ENCODE measurements at regions not wholly inside any gene's neighbourhood (a gene's known extent, or its start where the extent isn't known, plus 50 kb on each side); places are given as distances from the start of the nearest gene placed in this dataset.

DNA sequence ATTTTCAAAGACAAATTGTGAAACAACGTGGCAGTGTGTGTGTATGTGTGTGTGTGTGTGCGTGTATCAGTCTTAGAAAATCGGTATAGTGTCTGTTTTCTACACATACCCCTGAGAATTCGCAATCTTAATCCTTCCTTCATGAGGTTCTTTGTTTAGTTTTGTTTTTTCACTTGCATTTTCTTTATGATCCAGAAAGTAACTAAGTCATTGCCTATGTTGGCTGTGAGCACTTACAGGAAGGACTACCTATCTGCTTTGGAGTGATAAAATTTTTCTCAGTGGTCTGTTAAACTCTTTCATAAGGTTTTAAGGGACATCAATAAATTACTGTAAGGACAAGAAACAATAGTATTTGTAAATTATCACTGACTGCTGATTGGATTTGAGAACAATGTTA, 1587.1 kb downstream of the PCDH9 start:
- Histone ChIP-seq H3K27ac (no peak overlapping the region), H3K4me3 (no peak overlapping the region)

DNA sequence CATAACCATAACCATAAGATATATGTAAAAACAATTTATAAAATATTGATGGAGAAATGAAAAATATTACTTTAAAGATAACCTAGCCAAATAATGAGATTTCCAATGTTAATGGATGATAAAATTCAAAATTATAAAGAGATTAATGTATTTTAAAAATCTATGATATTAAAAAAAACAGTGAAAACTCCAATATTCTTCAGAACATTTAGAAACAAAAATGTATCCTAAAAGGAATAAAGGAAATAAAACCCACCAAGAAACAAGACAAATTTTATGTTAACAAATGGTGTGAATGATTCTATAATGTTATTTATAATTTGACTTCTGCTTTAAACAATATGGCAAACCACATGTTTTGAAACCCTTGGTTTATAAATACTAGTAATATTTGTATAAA, 1587.8 kb downstream of the PCDH9 start:
- no peak overlapping the region for H3K27ac ChIP-seq
- H3K4me3 ChIP-seq = no peak overlapping the region

DNA sequence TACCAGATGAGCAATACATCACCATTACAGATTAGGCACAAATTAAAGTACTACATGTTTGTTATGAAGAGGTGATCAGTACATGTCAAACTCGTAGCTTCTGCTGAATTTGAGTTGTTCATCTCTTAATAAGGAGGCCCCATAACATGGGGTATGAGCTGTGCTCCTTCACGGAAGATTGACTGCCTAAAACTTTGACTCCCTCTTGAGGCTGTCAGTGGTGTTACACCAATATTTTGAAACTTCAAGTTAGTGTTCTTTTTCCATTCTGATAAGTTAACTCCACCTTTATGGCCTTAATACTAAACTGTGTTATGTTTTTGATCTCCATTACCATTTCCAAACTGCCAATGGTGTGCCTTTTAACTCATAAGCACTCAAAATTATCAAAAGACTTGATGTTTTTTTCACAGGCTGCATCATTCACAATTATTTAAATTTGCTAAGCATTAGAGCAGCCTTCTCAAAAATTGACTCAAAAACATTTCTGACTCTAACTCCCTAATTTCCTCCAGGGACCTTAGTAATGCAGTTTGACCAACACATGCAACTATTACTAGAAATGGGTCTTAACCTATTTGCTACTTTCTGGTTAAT, 1591.5 kb downstream of the PCDH9 start:
- no peak overlapping the region for H3K27ac ChIP-seq
- H3K4me3 ChIP-seq = no peak overlapping the region

DNA sequence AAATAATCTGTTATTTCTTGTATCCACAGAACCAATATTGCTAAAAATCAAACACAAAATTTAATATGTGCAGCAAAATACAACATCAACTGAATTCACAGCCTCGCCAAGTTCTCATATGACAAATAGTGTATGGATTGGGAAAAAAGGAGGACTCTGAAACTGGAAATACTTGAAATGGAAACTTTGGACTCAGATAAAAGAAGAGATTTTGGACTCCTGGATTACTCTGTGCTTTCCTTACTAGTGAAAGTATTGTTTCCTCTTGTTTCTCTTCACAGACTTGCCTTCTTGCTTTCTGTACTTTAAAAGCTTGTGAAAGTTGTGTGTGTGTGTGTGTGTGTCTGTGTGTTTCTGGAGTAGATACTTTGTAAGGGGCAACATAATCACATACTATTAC, 1596.3 kb downstream of the PCDH9 start:
- Histone ChIP-seq H3K4me3 (no peak overlapping the region), H3K27ac (no peak overlapping the region)

DNA sequence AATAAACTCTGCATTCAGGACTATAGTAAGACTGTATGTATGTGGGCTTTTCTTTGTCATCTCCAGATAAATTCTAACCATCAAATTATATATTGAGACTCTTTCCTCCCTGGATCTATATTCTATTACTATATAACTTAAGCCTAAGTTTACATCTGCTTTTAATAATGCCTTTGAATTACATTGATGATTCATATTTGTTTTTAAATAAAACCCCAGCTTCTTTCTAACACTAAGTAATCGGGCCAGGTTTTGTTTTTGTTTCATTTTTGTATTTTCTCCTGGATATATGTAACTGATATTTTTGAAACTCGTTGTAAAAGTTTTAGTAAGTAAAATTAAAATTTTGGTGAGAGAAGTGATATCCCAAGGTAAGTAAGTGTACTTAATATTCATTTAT, 1599.1 kb downstream of the PCDH9 start:
- Histone ChIP-seq H3K4me3 (no peak overlapping the region), H3K27ac (no peak overlapping the region)

DNA sequence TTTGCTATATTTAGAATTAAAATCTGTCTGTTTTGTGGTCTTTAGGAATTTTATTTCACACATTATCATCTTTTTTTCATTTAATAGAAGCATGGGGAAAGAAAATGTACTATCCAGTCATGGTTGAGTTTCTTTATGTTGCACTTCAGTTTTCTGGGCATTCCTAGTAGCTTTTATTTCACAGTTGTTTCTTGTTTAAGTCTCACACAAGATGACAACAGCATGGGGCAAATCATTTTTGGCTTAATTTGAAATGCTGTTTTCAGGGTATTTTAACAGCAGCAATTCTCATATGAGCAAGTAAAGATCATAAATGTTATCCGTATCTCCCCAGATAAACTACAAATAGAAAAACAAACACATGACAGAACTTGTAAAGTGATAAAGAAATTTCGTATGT, 1600.2 kb downstream of the PCDH9 start:
- Histone ChIP-seq H3K27ac (no peak overlapping the region), H3K4me3 (no peak overlapping the region)

DNA sequence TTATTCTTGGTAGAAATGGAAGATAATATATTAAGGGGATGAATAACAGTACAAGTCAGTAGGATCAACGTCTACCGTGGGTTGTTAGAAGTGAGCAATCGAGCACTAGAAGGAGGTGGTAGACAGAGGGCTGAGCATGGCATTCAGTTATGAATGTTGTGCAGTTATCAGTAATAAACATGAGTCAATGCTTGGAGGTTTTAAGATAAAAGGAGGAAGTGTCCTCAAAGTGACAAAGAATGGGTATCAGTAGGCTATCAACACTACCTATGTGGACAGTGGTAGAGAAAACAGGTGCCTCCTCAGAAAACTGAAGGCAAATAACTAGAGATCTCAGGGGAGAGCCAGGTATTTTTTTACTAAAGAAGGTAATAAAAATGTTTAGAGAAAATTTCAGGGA, 1607.0 kb downstream of the PCDH9 start:
- Histone ChIP-seq H3K4me3 (no peak overlapping the region), H3K27ac (no peak overlapping the region)

DNA sequence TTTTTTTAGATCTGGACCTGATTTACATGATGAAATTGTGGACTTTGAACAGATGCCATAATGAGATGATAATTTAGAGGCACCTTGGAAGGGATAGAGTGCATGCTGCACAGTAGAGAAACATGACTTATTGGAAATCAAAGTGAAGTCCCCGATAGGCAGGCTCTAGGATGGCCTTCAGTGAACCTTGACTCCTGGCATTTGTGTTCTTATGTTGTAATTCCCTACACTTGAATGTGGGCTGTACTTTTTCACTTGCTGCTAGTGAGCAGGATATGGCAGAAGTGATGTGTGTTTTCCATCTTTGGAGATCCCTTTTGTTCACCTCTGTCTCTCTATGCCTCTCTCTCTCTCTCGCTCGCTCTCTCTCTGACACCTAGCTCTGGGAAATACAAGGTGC, 1614.6 kb downstream of the PCDH9 start:
- H3K27ac ChIP-seq = no peak overlapping the region

DNA sequence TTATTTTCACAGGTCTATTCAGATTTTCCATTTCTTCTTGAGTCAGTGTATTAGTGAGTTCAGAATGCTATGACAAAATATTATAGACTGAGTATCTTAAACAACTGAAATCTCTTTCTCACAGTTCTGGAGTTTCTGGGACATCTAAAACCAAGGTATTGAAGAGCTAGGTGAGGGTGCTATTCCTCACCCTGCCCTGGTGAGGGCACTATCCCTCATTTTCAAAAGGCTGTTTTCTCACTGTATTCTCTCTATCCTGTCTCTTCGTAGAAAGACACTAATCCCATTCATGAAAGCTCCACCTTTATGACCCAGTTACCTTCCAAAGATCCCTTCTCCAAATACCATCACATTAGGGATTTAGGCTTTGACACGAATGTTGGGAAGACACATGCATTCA, 1617.1 kb downstream of the PCDH9 start:
- no peak overlapping the region for H3K27ac ChIP-seq
- H3K4me3 ChIP-seq = no peak overlapping the region

More for the DNA sequence above, 1614.6 kb downstream of the PCDH9 start:
- H3K4me3 ChIP-seq = no peak overlapping the region

DNA sequence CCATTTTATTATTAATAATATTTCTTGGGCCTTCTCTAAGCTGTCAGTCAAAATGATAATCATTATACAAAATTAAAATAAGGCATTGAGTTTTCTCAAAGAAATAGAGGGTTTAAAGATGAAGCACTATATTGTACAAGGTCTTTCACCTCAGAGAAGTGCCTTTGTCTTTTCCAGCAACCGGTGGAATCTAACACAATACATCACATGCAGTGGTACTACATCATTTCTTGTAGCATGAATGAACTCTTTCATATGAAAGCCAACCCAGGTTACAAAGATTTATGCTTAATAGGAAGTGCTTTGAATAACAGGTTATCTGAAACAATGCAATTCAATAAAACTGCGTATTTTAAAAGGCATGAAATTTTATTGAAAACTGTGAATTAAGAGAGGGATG, 1620.8 kb downstream of the PCDH9 start:
- H3K27ac ChIP-seq = no peak overlapping the region
- no peak overlapping the region for H3K4me3 ChIP-seq

DNA sequence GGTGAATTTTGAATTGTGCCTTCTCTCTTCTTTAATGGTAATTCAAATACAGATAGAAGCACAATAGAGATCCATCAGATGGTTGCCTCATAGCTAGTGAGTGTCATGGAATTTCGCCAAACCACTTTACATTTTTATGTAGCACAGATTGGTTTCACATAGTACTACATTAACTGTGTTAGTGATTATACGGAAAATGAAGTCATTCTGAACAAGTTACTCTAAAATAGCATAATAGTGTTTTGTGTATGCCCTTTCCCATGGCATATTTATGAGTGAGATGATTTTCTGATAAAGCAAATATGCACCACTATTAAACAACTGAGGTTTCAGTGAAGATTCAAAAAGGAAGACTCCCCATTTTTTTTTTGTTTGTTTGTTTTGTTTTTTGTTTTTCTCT, 1623.5 kb downstream of the PCDH9 start:
- no peak overlapping the region for H3K27ac ChIP-seq
- no peak overlapping the region for H3K4me3 ChIP-seq

DNA sequence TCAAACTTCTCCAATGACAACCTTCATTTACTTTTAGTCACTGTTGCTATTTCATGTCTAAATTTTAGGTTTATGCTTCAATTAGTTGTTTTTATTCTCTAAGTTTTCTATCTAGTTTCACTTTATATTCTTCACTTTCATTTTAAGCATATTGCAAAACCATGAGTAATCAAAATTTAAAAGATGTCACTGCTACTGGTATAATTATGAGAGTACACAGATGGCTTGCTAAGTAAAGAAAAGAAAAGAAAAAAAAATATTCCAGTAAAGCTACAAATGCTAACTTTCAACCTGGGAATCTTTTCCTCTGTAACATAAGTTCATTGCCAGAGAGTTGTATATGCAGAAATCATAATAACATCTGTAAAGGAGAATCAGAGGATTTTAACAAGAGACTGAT, 1624.7 kb downstream of the PCDH9 start:
- Histone ChIP-seq H3K27ac (no peak overlapping the region), H3K4me3 (no peak overlapping the region)

DNA sequence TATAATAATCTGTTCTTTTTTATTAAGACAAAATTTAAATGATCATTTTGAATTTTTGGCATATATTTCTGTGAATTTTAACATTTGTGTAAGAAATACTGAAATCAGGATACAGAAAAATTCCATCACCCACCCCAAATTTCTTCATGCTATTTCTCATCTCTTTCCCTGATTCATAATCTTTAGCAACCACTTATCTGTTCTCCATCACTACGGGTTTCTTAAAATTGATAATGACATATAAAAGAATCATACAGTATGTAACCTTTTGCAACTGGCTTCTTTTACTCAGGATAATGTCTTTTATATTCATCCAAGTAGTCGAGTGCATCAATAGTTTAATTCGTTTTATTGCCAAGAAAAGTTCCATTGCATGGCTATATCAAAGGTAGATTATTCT, 1627.0 kb downstream of the PCDH9 start:
- no peak overlapping the region for H3K4me3 ChIP-seq
- no peak overlapping the region for H3K27ac ChIP-seq

DNA sequence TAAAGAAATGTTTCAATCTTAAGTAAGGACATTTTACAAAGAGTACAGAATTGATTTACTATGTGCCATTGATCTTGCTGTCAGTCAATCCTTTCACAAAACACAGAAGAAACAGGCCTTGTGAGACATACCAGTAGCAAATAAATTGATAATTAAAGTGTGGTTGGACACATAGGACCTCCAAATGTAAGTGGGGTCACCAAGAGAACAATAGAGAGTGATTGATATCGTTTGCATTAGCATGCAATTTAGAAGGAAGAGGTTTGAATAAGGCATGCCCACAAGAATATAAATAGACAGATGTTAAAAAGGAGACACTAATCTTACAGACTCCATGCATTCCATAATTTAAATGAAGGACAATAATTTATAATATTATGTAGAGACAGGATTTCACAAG, 1628.3 kb downstream of the PCDH9 start:
- no peak overlapping the region for H3K27ac ChIP-seq
- H3K4me3 ChIP-seq = no peak overlapping the region

DNA sequence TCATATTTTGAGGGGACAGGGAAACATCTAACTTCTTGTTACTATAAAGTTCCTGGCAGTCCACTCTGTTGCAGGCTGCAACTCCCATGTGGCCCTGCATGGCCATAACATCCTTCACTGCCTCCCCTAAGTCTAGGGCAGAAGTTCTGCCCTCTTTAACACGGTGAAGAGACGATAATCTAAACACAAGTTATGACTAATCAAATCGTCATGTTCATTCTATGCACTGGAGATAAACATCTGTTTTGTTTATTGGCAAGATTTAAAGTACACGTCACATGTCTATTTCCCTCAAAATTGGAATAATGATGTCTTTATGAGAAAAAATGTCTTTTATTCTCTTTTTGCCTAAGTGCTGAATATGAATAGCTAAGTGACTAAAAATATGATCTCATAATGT, 1629.4 kb downstream of the PCDH9 start:
- Histone ChIP-seq H3K4me3 (no peak overlapping the region), H3K27ac (no peak overlapping the region)

DNA sequence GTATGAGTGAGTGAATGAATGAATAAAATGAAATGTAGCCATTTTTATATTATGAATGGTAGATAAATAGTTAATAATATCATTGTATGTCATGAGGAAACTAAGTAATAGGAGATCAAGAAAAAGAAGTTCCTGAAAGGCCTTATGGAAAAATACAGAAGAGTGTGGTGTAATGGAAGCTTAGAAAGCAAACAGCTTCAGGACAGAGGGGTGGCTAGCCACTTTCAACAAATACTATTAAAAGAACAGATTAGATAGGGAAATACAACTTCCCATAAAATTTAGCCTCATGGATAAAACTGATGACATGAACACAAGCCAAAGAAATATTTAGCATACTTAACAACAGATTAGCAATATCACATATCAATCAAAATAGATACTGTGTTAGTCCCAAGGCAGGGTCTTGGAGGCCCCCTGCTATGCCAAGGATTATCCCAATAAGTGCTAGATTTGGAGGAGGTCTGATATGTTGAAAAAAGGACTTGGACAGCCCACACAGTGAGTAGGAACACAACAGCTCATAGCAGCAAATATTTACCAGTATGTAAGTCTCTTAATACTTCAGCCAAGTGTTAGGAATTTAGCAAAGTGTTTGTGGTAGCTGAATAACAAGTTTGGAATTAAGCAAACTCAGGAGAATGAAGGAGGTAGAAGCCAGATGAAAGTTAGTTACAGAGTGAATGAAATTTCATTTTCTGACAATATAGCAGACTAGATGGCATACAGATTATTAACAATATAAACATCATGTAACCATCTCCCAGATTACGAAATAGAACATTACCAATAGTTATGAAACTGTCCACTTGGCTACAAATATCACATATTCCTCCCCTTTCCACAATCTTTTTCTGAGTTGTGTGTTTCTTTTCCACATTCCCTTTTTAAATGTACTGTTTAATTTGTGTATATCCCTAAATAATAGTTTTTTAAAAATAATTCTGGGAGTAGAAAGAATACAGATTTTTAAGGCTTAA, 1632.0 kb downstream of the PCDH9 start:
- Histone ChIP-seq H3K4me3 (no peak overlapping the region), H3K27ac (no peak overlapping the region)

DNA sequence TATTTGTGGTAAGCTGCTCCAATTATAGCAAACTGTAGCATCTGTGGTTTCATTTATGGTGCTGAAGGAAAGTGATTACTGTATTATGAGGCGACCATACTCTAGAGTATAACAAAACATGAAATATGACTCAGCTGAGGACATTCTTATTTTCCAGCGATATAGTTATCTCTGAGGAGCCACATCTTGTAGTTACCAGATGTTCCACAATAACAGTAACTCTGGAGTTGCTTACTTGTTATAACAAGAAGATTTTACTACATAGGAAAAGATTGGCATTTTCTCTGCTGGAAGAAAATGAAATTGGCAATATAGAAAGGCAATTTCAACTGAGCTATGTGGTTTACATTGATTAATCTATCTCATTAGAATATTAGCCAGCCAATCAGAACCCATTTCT, 1634.2 kb downstream of the PCDH9 start:
- Histone ChIP-seq H3K4me3 (no peak overlapping the region), H3K27ac (no peak overlapping the region)

DNA sequence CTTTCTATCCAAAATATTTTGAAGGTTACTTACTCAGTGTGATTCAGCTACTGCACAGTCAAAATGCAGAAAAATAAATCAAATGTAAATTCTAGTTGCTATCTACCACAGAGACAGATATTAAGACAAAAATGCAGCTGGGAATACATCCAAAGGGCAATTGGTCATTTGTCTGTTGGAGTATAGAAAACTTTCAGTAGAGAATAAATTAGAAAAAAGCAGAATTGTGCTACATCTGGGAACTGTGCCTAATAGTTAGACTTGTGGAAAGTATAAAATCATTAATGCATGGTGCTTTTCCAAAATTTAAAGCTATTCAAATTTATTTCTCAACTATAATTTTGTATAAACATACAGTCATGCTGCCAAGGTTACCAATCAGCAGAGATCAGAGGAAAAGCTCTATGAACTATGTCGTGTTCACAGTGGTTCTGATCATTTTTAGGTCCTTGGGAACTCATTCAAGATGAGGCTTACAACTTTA, 1635.8 kb downstream of the PCDH9 start:
- Histone ChIP-seq H3K27ac (no peak overlapping the region), H3K4me3 (no peak overlapping the region)

DNA sequence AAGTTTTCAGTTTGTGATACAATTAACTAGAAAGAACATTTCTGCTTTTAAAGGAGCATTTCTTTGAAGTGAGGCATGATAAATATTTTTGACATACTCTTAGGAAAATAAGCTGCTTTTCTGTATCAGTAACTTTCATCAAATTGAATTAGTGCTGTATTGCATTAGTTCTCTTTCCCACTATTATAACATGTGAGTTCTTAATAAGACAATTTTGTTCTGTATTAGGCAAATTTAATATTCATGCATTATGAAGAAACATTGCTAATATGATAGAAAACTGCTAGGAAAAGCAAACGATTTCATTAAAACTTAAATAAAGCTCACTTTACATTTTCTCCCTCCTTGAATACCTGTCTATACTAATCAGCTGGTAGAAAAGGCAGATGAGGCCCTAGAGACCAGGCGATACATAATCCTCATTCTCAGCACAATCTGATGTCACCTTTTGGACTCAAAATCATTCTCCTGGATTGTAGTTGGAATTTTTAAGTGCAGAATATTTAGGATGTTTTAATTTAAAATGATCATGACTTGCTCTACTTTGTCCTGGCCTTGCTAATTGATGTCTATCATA, 1636.8 kb downstream of the PCDH9 start:
- no peak overlapping the region for H3K4me3 ChIP-seq

DNA sequence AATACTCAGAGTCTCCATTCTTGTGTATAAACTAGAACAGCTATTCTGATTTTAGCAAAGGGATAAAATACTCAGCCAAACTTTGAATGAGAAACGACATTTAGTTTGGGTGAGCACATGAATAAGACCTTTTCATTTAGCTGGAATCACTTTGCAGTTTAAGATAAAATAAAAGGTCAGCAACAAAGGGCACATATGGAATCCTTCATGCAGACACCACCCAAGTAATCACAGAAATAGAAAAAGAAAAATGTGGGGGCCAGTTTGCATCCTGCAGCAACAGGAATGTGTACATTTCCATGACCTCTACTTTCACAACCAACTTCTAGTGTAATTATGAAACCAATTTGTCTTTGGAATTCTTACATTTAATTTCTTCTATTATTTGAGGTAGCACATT, 1637.4 kb downstream of the PCDH9 start:
- no peak overlapping the region for H3K27ac ChIP-seq
- H3K4me3 ChIP-seq = no peak overlapping the region

More for the DNA sequence above, 1636.8 kb downstream of the PCDH9 start:
- no peak overlapping the region for H3K27ac ChIP-seq

DNA sequence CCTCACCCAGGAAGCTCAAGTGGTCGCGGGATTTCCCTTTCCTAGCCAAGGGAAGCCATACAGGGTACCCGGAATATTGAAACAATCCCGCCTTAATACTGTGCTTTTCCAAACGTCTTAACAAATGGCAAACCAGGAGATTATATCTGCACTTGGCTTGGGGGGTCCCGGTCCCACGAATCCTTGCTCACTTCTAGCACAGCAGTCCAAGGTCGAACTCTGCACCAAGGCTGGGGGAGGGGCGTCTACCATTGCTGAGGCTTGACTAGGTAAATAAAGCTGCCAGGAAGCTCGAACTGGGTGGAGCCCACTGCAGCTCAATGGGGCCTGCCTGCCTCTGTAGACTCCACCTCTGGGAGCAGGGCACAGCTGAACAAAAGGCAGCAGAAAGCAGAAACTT, 1644.8 kb downstream of the PCDH9 start:
- Histone ChIP-seq H3K4me3 (no peak overlapping the region), H3K27ac (no peak overlapping the region)

All from skin epidermis (tissue), 12 donors.